SK-MEL-5 (cell line): ENCODE measurements at regions not wholly inside any gene's neighbourhood (a gene's known extent, or its start where the extent isn't known, plus 50 kb on each side); places are given as distances from the start of the nearest gene placed in this dataset.

Experiments
- DNase-seq: peaks from one replicate; pipeline ENCODE4 v3.0.0-alpha.2; 2016; ENCODE audit warnings: low read depth, low spot score
- in situ Hi-C: cut with HindIII; loops from 2 replicates; pipeline ENCODE4 v1.10.0; 2016; ENCODE audit warnings: low sequenced_read_pairs, high pct_unique_total_duplicates, low pct_unique_long_range_greater_than_20kb

DNA sequence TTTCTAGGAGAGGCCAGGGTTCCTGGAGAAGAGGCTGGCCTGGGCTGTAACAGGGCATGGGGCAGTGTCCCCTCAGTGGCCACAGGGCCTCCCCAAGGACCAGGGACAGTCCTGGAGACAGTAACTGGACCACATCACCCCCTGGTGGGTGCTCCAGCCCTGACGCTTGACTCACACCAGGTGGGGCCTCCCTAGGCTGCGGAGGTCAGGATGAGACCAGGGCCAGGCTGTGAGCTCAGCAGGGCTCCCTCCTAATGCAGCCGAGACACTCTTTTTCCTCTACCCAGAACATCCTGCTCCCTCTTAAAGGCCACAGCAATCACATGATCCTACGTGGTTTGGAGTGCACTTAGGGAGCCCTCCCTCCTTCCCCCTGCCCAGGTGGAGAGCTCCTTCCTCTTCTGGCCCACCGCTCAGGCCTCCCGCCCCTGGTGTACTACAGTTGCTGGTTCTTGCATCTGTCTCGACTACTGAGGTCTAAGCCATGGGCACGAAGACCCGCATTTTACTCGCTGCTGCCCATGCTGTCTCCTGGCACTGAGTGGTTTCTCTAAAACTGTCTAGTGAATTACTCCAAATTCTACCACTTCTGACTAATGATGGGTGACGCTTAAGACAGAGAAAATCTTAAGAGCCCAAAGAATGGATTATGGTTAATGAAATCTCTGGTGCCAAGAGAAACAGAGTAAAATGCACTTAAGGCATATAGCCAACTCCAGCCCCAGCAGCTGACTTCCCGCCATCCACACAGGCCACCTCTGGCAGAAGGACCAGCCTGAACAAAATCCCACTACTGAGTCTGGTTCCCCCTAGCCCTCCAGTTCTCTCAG, 166.1 kb upstream of the CST7 start:
- in situ Hi-C loops = no loop called here
- no peak for DNase-seq

GRCh38 chr20:24783631-24784492, 165.2 kb upstream of the CST7 start:
- peak; percentile 26 for DNase-seq
- in situ Hi-C loops = no loop called here

GRCh38 chr20:24784607-24785006, 164.5 kb upstream of the CST7 start:
- in situ Hi-C loops = no loop called here
- DNase-seq = no peak

DNA sequence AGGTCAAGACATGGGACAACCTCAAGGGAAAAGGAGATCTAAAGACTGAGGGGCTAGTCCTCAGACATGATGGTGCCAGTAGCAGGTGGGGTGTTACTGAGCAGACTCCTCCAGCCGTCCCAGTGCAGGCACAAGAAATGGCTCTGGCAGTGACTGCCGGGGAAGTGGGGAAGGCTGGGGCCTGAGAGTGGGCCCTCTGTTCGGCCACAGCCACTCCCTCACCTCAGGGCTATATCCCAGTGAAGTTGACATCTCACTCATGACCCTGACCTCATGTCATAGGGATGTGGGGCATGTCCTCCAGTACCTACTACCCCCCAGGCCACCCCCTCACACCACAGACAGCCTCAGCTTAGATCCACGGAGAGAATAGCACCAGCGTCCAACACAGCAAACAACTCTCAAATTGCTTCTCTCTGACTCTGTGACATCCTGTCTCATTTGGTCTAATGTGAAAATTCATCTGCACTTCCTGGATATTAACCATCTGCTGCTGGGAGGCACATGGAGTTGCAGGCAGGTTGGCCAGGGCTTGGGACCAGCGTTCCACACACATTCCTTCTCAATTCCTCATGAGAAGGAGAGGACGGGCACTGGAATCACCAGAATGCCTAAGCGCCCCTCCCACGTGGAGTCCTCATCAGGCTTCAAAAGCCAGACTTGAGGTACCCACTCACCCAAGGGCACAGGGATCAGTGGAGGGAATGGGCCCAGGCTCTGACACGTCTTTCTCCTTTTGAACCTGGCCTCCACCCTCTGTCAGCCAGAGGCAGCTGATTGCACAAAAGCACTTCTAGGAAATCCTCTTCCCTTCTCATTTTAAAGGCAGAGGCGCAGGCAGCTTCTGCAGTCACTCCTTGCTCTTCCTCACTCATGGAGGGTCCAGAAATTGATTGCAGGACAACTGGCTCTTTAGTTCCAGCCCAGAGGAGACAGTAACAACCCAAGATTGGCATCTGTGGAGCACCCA, 163.6 kb upstream of the CST7 start:
- DNase-seq = no peak
- in situ Hi-C loops = no loop called here

DNA sequence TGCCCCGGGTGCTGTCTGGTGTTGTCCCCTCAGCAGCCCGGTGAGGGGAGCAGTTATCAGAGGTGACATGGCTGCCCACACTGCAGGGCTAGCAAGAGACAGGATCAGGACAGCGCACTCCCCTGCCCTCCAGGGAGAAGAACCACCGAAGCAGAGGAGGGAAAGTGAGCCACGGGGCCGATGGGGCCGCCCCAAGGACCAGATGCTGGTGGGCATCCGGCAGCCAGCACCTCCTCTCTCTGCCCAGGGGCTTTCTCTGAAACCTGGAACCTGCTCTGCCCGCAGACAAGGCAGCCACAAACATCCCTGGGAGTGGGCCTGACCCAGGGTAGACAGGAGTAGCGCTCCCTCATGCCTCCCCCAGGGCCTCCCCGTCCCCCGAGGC, 163.0 kb upstream of the CST7 start:
- in situ Hi-C loops = no loop called here
- no peak for DNase-seq

GRCh38 chr20:24786646-24787045, 162.4 kb upstream of the CST7 start:
- DNase-seq = no peak
- in situ Hi-C loops = no loop called here

DNA sequence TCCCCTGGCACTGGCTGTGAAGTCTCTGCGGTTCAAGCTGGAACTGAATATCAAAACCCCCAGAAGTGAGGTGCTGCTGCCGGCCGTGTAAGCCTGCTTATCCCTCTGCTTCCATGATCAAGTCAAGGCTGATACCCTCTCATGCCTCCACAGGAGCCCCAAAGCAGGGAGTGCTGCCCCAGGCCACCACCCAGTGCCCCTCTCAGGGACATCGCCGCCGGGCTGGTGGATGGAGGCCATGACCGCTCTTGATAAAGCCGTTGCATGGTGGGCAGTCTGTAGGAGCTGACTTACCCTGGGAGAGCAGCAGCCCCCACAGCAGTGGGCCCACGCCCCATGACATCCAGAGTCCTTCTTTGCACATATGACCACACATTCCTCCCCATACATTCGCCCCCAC, 162.0 kb upstream of the CST7 start:
- DNase-seq = no peak

GRCh38 chr20:24787621-24788020, 161.4 kb upstream of the CST7 start:
- in situ Hi-C loops = no loop called here
- DNase-seq = no peak

More for the DNA sequence above, 162.0 kb upstream of the CST7 start:
- in situ Hi-C loops = no loop called here

GRCh38 chr20:24789877-24790276, 159.2 kb upstream of the CST7 start:
- in situ Hi-C loops = no loop called here
- DNase-seq = no peak

- no peak for DNase-seq
- in situ Hi-C loops = no loop called here
Observed at GRCh38 chr20:24790746-24791283, 158.3 kb upstream of the CST7 start.

GRCh38 chr20:24791953-24792352, 157.1 kb upstream of the CST7 start:
- no peak for DNase-seq
- in situ Hi-C loops = no loop called here

- in situ Hi-C loops = no loop called here
- DNase-seq = no peak
Observed at GRCh38 chr20:24792641-24793495, 156.2 kb upstream of the CST7 start.

GRCh38 chr20:24795436-24795835, 153.6 kb upstream of the CST7 start:
- DNase-seq = no peak
- in situ Hi-C loops = no loop called here

DNA sequence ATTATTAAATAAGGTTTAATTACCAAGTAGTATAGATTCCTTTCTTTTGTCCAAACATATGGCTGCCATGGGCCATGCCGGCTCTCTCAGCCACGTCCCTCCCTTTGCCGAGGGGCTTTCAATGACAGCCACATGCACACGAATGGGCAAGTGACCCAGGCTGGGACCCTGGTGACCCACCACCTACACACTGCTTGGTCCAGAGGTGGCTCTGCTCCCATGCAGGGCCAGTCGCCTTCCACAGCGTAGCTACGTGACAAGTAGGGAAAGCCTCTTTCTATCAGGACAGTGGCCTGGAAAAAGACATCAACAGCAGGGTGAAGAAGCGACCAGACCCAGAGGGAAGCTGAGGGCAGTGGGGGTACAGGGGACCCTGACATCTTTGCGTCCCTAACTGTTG, 152.8 kb upstream of the CST7 start:
- in situ Hi-C loops = no loop called here
- DNase-seq = no peak

DNA sequence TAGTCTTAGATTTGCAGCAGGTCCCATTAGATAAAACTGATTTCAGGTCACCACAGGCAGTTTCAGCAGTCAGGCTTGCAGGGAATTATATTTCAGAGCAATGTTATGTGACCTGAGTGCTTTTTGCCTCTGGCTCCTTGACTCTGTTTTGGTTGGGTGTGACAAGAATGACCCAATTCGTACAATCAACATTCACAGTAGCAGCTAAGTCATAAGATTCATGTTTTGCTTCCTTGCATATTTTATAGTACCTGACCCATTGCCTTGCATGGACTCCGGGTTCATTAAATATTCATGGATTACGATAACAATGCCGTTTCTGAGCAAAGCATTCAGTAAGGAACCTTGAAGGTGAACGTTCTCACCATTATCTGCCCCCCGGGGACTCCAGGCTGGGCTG, 152.0 kb upstream of the CST7 start:
- in situ Hi-C loops = no loop called here
- no peak for DNase-seq

- no peak for DNase-seq
- in situ Hi-C loops = no loop called here
Observed at GRCh38 chr20:24797745-24798655, 151.1 kb upstream of the CST7 start.
